Common myeloid progenitor, CD34-positive (primary cell): ENCODE measurements at regions not wholly inside any gene's neighbourhood (a gene's known extent, or its start where the extent isn't known, plus 50 kb on each side); places are given as distances from the start of the nearest gene placed in this dataset.

ENCODE experiments used
- CTCF ChIA-PET: fragments of 350-600 bp; sonication (Branson Sonifier 250); formaldehyde crosslinking; loops from one replicate; lab custom pipeline; 2021; ENCODE audit warnings: antibody characterized with exemption; lab: Charles Lee
- POLR2A ChIA-PET: fragments of 350-600 bp; sonication (Branson Sonifier 250); formaldehyde crosslinking; loops from one replicate; lab custom pipeline; 2021; ENCODE audit warnings: antibody characterized with exemption; lab: Charles Lee
- DNase-seq, 3 donors: peaks; one replicate each; pipeline versions ENCODE4 v3.0.0 to v3.0.0-alpha.2; 2013
- H3K27ac ChIP-seq, 2 experiments: 1 replicate in 1 of 2; 2 replicates in 1 of 2; pipeline ENCODE4 v1.7.0; 2013; ENCODE audit warnings: inconsistent platforms in 2 of 2, low read length in 2 of 2, mild to moderate bottlenecking in 2 of 2, low read depth in 1 of 2, moderate library complexity in 1 of 2; ENCODE audit not compliant: severe bottlenecking in 2 of 2, insufficient read depth in 1 of 2, poor library complexity in 1 of 2
- H3K27me3 ChIP-seq, 5 experiments: replicated peaks in 2 of 5; 1 replicate in 3 of 5; 2 replicates in 2 of 5; pipeline versions ENCODE4 v1.6.1 to v1.7.0; 2013; ENCODE audit warnings: low read length in 4 of 5, mild to moderate bottlenecking in 2 of 5, moderate library complexity in 2 of 5, inconsistent platforms in 1 of 5; ENCODE audit not compliant: insufficient read depth in 5 of 5, control insufficient read depth in 4 of 5
- H3K36me3 ChIP-seq, 4 experiments: 1 replicate in 2 of 4; 2 replicates in 2 of 4; pipeline versions ENCODE4 v1.6.1 to v1.7.0; 2013; ENCODE audit warnings: low read length in 3 of 4, control low read depth in 1 of 4, mild to moderate bottlenecking in 1 of 4; ENCODE audit not compliant: control insufficient read depth in 4 of 4, insufficient read depth in 4 of 4
- H3K4me1 ChIP-seq, 4 experiments: 1 replicate in 3 of 4; 2 replicates in 1 of 4; pipeline versions ENCODE4 v1.6.1 to v1.7.1; 2013; ENCODE audit warnings: low read length in 3 of 4, mild to moderate bottlenecking in 3 of 4, control low read depth in 1 of 4, inconsistent platforms in 1 of 4, moderate library complexity in 1 of 4; ENCODE audit not compliant: control insufficient read depth in 4 of 4, insufficient read depth in 4 of 4; ENCODE audit errors: control extremely low read depth in 1 of 4
- H3K4me3 ChIP-seq, 7 experiments: 1 replicate in 4 of 7; 2 replicates in 3 of 7; pipeline versions ENCODE4 v1.5.1 to v1.7.0; 2013; ENCODE audit warnings: mild to moderate bottlenecking in 7 of 7, low read length in 6 of 7, moderate library complexity in 6 of 7, inconsistent platforms in 2 of 7, low read depth in 2 of 7, control low read depth in 1 of 7; ENCODE audit not compliant: insufficient read depth in 4 of 7, control insufficient read depth in 1 of 7; ENCODE audit errors: extremely low read depth in 1 of 7
- H3K9me3 ChIP-seq, 5 experiments: 1 replicate in 4 of 5; 2 replicates in 1 of 5; pipeline versions ENCODE4 v1.6.1 to v1.7.1; 2013; ENCODE audit warnings: low read length in 4 of 5, mild to moderate bottlenecking in 2 of 5, inconsistent platforms in 1 of 5, low read depth in 1 of 5, moderate library complexity in 1 of 5; ENCODE audit not compliant: control insufficient read depth in 4 of 5, insufficient read depth in 2 of 5; ENCODE audit errors: control extremely low read depth in 1 of 5
- WGBS: methylation state at CpG from one replicate; pipeline ENCODE4 v1.1.5; 2013; ENCODE audit not compliant: insufficient coverage; 5-methylcytosine and 5-hydroxymethylcytosine counted together

DNA sequence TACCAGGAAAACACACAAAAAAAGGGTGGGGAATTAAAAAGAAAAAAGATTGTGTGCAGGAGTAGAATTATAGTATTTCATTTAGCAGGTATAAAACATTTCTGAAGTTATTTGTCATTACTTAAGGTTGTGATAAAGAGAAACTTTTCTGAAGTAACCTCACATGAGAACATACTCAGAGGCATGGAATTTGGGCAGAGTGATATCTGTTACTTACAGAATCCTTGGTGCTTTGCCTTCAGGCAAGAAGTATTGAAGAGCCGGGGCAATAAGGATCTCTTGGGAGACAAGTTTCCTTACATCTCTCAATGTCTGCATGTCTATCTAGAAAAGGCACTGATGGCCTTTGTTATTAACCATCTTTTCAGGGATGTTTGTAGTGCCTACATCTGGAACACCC is 179.7 kb upstream of the ROBO1 start:
- CTCF ChIA-PET, result no interaction called here
- no peaks in the 10 kb centered on the region for H3K9me3 ChIP-seq
- no peaks in the 10 kb centered on the region for H3K36me3 ChIP-seq
- H3K4me1 ChIP-seq, result no peaks in the 10 kb centered on the region
- no peaks in the 10 kb centered on the region for H3K27me3 ChIP-seq
- WGBS, result 100% methylated on average over 1 of the region's 1 CpG
- H3K4me3 ChIP-seq, result no peak overlapping the region
- POLR2A ChIA-PET, result no interaction called here
- DNase-seq, result no peak
- no peak overlapping the region for H3K27ac ChIP-seq

DNA sequence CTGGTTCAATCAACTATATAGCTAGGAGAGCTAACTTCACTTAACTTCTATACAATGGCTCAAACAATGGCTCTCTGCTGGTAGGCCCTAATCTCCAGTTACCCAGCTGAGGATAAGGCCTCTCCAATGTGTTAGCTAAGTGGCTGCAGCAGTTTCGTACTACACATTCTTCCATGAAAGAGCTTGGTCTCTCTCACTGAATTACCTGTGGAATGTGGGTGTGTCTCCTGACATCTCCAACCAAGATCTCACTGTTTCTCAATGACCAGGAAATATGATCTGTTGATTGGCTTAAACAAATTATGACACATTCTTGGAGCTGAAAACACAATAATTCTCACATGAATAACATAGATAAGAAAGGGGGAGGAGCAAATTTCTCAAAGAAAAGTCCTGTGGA is 169.8 kb upstream of the ROBO1 start:
- Histone ChIP-seq H3K4me3 (no peak overlapping the region), H3K27ac (no peak overlapping the region), H3K27me3 (no peaks in the 10 kb centered on the region), H3K36me3 (no peaks in the 10 kb centered on the region), H3K9me3 (no peaks in the 10 kb centered on the region), H3K4me1 (no peaks in the 10 kb centered on the region)
- 100% methylated on average over 1 of the region's 1 CpG for WGBS
- DNase-seq, result no peak
- ChIA-PET CTCF (no interaction called here), POLR2A (interaction anchor here (0.6 kb wide), 1 partner anchor 84 kb away, joined by 3 read pairs; no protein-coding TSS in a partner anchor)

DNA sequence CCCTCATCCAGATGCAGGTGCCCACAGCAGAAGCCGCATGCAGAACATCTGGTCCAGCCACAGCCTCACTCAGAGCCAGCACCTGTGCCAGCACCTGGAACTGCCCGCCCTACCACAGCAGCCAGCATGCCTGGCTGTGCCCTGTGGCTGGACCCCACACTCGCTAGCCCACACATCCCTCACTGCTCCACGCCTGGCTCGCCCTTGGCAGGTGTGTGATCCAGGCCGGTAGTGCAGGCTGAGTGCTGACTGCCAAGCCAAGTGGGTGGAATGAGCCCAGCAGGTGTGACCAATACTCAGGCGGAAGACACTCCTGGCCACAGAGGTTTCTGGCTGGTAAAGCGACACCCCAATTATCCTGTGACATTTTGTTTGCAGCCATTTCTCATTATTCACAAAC is 162.4 kb upstream of the ROBO1 start:
- ChIA-PET CTCF (no interaction called here), POLR2A (no interaction called here)
- H3K9me3 ChIP-seq, result no peaks in the 10 kb centered on the region
- no peak overlapping the region for H3K27ac ChIP-seq
- no peak overlapping the region for H3K4me3 ChIP-seq
- no peak for DNase-seq
- H3K4me1 ChIP-seq, result no peaks in the 10 kb centered on the region
- H3K27me3 ChIP-seq, result no peaks in the 10 kb centered on the region
- H3K36me3 ChIP-seq, result no peaks in the 10 kb centered on the region
- WGBS, result 95% methylated on average over 5 of the region's 8 CpGs

DNA sequence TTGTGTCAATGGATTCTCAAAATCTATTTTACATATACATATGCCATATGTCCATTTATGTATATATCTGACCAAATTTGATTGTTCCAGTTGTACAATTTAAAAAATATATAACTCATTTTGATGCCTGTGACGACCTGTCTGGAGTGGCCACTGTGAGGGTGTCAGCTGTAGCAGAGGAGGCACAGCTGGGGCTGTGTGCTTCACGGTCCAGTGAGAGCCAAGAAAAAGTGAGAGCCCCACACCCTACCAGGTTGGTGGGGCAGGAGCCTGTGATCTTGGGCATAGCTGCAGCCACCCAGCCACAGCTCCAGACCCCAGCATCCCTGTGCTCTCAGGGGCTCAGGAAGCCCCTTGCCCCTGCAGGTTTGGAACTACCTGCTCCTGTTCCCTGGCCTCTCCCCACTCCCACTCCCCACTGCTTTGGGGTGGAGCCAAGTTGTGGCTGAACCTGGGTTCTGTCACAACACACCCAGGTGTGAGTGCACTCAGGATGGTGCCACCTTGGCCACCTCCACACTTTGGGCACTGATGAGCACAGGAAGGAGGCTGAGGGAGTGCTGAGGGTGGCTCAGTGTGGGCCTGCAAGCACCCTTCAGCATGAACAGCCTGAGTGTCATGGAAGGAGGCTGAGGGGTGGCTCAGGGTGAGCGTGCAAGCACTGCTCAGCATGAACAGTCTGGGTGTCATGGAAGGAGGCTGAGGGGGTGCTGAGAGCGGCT is 161.1 kb upstream of the ROBO1 start:
- Histone ChIP-seq H3K4me3 (no peak overlapping the region), H3K4me1 (no peaks in the 10 kb centered on the region), H3K36me3 (no peaks in the 10 kb centered on the region), H3K27ac (no peak overlapping the region), H3K9me3 (no peaks in the 10 kb centered on the region), H3K27me3 (no peaks in the 10 kb centered on the region)
- DNase-seq, result no peak
- POLR2A ChIA-PET, result no interaction called here
- CTCF ChIA-PET, result no interaction called here
- 93% methylated on average over 3 of the region's 4 CpGs for WGBS

DNA sequence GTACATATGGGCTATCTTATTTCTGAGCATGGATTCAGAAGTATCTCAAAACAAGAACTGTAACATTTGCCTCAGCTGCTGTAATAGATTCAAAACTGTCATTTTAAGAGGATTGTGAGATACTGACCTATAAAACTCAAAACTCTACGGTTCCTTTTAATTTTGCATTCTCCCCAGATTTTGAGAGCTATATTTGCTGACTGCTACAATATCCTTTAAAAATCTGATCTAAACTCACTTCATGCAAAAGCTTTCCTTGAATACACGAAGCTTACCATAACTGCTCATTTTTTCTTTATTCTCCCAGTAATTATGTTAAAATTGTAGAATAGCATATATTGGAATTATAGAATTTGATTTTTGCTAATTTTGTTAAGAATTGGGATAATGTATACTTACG is 158.7 kb upstream of the ROBO1 start:
- H3K9me3 ChIP-seq, result no peaks in the 10 kb centered on the region
- 86% methylated on average over 1 of the region's 3 CpGs for WGBS
- H3K36me3 ChIP-seq, result no peaks in the 10 kb centered on the region
- H3K4me1 ChIP-seq, result no peaks in the 10 kb centered on the region
- DNase-seq, result no peak
- no peak overlapping the region for H3K27ac ChIP-seq
- no peaks in the 10 kb centered on the region for H3K27me3 ChIP-seq
- ChIA-PET POLR2A (no interaction called here), CTCF (no interaction called here)
- H3K4me3 ChIP-seq, result no peak overlapping the region

DNA sequence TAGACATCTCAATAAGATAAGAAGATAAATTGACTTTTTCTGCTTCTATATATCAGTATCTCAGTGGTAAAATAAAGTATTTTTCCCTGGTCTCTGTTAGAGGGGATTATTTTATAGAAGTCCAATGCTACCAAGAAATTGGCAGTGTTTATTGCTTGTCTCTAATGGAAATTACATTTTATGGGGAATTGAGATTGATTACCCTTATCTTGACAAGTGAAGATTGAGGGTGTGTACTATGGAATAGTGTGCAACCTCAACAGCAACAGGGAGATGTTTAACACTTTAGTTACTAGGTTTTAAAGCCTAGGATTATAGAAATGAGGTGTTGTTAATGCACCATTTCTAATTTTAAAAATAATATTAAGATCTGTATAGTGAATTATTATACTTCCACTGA is 154.8 kb upstream of the ROBO1 start:
- Histone ChIP-seq H3K27ac (no peak overlapping the region), H3K9me3 (no peaks in the 10 kb centered on the region)

DNA sequence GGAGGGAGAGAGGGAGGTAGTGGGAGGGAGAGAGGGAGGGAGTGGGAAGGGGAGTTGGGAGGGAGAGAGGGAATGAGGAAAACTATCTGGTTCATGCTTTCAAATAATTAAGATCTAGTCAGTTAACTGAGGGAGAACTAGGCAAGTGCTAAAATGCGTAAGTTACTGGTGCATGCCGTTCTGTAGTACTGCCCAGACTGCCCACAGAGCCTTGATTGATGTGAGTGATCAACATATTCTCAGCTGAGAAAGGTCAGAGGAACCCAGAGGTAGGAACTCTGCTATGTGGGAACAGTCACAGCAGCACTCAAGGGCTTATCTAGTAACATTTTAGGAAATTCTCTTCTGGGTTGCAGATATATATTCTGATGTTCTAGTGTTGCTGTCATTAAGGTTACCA is 149.8 kb upstream of the ROBO1 start:
- Histone ChIP-seq H3K4me1 (no peaks in the 10 kb centered on the region), H3K27me3 (no peaks in the 10 kb centered on the region), H3K9me3 (no peaks in the 10 kb centered on the region), H3K36me3 (no peaks in the 10 kb centered on the region), H3K27ac (no peak overlapping the region), H3K4me3 (no peak overlapping the region)
- 27% methylated on average over 2 of the region's 2 CpGs for whole genome bisulfite sequencing
- CTCF ChIA-PET, result no interaction called here
- POLR2A ChIA-PET, result no interaction called here
- DNase-seq, result no peak

More for the DNA sequence above, 154.8 kb upstream of the ROBO1 start:
- no peaks in the 10 kb centered on the region for H3K36me3 ChIP-seq
- H3K27me3 ChIP-seq, result no peaks in the 10 kb centered on the region
- DNase-seq, result no peak
- no peaks in the 10 kb centered on the region for H3K4me1 ChIP-seq
- no peak overlapping the region for H3K4me3 ChIP-seq
- POLR2A ChIA-PET, result no interaction called here
- CTCF ChIA-PET, result no interaction called here
